HG03159 (cell line): ENCODE measurements at regions not wholly inside any gene's neighbourhood (a gene's known extent, or its start where the extent isn't known, plus 50 kb on each side); places are given as distances from the start of the nearest gene placed in this dataset.
"Not testable (repeated sequence)": the region's sequence is repeated elsewhere in the genome, so short reads cannot be mapped to it uniquely, and the experiment has no call there.

ENCODE experiments used
- ATAC-seq: cut with Tn5 transposase; IDR thresholded peaks from one replicate; pipeline ENCODE4 v1.9.1; 2021; ENCODE audit warnings: mild to moderate bottlenecking, moderate library complexity; ENCODE audit not compliant: unreplicated experiment

DNA sequence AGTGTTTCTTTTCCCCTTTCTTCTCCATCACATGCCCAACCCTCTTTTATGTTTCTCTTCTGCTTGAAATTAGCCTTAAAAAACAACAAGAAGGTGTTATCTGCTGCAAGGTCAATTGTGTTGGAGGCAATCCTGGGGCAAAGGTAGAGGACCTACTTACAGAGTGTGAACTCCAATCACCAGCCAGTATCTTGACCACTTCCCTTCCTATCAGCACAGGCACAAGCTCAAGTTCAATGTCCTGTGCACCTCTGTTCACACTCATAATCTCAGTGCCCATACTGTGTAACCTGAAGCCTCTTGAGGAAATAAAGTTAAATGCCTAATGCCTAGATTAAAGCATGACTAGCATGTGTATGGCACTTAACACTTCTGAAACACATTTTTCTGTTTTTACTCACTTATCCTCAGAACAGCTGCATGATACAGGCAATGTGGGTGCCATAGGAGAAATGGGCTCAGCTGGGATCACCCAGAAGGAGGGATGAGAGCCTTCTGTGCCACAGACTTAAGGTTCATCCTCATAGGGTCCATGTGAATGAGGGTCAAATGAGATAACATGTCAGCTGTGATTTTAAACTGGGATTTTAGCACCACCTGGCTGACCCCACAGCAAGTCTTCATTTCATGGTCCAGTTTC is 701.5 kb downstream of the BCL11A start:
- ATAC-seq, result no peak

- ATAC-seq, result no peak
These were observed 702.9 kb downstream of the BCL11A start for GRCh38 chr2:59850554-59850953.

DNA sequence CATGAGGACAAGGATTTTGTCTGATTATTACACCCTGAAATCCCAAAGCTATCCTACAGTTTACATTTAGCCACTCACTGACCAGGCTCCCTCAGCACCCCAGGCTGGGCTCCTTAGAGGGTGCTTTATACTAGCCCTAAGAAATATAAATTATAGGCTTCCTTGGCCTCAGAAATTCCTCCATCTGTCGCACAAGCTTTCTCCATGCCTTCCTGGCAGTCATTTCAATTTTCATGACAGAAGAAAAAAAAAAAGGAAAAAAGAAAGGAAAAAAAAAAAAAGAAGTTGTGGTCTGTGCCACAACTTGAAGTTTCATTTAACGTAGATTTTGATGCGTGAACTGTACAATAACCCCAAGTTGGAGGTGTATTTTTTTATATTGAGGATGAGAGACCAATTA is 719.5 kb downstream of the BCL11A start:
- no peak for ATAC-seq

- ATAC-seq, result no peak
These were observed 722.9 kb downstream of the BCL11A start for GRCh38 chr2:59830601-59831000.

GRCh38 chr2:59827677-59828076 is 725.8 kb downstream of the BCL11A start:
- no peak for ATAC-seq

- no peak for ATAC-seq
These were observed 727.3 kb downstream of the BCL11A start for GRCh38 chr2:59826177-59826576.

GRCh38 chr2:59824314-59824713 is 729.1 kb downstream of the BCL11A start:
- ATAC-seq, result no peak

DNA sequence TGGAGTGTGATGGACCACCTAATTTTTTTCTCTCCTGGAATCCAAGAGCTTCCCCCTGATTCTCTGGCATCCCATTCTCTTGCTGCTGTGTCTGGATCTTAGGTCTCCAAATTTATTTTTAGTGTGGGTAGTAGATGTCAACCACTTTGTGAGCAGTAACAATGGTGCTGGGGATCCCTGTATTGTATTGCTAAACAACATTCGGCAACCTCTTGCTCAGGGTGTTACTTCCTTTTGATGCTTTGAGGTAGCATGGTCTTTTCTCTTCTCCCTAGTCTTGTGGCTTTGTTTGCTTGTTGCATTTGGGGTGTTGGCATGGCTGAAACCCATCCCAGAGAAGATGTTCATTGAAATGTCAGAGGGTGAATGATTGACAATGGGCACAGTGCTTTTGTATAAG is 737.4 kb downstream of the BCL11A start:
- ATAC-seq, result no peak

DNA sequence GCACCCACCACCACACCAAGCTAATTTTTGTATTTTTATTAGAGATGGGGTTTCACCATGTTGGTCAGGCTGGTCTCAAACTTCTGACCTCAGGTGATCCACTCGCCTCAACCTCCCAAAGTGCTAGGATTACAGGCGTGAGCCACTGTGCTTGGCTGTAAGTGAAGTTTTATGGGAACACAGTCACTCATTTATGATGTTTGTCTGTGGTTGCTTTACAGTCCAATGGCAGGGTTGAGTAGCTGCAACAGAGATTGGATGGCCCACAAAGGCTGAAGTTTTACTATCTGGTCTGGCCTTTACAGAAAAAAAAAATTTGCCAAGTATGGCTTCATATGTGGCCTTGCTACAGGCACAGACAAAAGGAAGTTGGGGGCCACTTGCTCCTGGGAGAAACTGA is 743.2 kb downstream of the BCL11A start:
- ATAC-seq, result not testable (repeated sequence)

DNA sequence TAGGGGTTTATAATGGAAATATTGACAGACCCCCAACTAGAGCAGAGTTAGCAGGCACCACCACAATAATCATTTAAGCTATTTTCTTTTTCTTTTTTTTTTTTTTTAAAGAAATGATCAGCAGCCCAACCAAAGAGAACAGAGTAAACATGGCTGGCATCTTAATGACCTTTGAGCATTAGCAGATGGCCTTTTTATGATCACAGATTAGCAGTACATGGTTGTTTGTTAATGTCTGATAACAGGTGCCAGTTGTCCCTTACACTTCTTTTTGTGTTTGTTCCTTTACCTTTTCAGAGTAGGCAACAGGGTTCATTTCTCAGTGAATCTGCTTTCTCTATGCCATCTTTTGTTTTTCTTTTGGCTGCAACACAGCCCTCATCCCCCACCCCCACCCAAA is 747.0 kb downstream of the BCL11A start:
- ATAC-seq, result no peak

DNA sequence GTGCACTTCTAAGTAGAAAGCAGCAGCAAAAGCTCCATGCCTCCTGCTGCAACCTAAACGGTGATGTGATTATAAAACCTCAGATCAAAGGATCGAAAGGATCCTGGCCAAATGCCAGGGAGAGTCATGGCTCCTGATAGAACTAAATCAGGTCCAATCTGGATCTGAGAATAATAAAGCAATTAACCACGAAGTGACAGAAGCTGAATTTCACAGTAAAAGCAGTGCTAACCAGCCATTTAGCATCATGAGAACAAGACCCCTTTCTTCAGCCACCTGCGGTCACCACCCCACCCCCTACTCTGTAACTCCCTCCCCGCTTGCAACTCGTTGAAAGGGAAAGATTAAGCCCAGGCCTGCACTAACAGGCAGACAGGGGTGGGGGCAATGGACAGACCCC is 748.7 kb downstream of the BCL11A start:
- no peak for ATAC-seq

- ATAC-seq, result no peak
These were observed 749.9 kb downstream of the BCL11A start for GRCh38 chr2:59803586-59803985.

- no peak for ATAC-seq
These were observed 754.7 kb downstream of the BCL11A start for GRCh38 chr2:59798687-59799232.

- no peak for ATAC-seq
These were observed 762.3 kb downstream of the BCL11A start for GRCh38 chr2:59791004-59791618.

DNA sequence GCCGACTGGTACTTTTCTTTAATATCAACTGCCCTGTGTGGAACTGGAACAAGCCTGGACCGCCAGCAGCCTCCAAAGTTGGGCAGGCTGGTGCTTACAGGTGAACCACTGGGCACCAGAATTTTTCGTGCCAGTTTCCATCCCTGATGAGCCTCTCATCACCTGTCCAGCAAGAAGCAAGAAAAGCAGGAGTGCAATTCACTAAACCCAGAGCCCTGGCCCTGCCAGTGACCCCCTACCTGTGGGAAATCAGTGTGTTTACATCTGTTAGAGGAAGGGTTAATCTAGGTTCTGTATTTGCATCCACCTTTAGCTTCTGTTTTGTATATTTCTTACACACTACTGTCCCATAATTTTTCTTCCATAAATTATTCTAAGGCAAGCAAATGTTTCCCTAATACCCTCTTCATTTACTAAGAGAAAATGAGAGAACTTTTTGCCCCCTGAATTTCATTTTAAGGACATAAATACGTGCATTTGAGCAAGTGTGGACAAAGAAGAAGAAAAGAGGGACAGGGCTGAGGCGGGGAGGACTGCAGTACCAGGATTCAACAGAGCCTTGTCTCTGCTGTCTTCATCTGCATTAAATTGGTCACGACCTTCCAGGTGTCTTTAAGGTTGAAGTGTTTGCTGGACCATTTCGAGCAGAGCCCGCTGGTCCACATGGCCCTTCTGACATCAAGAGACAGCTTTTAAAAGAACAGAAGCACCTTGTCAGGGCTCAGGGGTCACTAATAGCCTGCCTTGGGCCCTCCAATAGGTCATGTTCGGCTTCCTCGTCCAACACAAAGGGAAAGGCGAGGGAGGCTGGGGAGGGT is 763.1 kb downstream of the BCL11A start:
- no peak for ATAC-seq

GRCh38 chr2:59789523-59789922 is 763.9 kb downstream of the BCL11A start:
- ATAC-seq, result no peak

DNA sequence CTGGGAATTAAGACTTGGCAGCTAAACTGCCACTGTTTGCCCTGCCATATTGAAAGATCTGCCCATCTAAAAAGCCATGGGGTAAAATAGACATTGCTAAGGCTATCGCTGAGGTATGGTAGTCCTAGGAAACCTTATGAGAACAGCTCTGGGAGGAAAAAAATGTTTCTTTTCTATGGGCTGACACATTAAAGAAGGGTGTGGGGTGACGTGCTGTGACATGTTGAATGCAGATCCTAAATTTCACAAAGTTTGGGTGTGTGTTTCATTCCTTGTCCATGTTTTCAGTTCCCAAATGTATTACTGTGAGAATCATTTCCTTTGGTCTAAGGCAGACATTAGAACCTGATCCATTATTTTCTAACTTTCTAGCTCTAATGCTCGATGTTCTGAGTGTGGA is 766.4 kb downstream of the BCL11A start:
- no peak for ATAC-seq

- ATAC-seq, result no peak
These were observed 766.8 kb downstream of the BCL11A start for GRCh38 chr2:59786684-59787083.

DNA sequence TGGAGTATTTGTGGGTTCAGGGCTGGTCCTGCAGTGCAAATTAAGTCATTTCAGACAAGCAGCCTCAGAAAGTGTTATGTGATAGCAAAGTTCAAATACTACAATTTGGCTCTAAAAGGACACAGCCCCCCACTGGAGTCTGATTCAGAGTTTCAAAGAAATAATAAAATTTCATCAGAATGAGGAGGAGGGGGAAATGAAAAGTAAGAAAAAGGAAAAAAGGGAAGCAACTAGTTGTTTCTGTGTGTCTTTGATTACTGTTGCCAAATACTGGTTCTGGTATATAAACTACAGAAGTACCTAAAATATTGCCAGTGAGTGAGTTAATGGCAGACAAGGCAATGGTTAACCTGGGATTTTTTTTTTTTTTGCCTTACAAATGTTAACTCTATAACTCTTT is 773.9 kb downstream of the BCL11A start:
- no peak for ATAC-seq

GRCh38 chr2:59777120-59777519 is 776.3 kb downstream of the BCL11A start:
- no peak for ATAC-seq

DNA sequence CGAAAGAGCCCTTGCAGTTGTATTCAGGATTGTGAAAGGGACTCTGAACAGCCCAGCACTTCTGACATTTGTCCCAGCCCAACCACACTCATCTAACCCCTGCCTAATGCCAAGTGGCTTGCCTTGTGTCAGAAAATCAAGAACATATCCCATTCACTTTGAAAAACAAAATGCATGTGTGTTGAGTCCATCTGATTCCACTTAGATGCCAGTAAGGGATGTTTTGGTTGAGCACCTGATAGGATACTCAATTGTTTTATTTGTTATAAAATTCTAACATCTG is 776.8 kb downstream of the BCL11A start:
- ATAC-seq, result no peak

DNA sequence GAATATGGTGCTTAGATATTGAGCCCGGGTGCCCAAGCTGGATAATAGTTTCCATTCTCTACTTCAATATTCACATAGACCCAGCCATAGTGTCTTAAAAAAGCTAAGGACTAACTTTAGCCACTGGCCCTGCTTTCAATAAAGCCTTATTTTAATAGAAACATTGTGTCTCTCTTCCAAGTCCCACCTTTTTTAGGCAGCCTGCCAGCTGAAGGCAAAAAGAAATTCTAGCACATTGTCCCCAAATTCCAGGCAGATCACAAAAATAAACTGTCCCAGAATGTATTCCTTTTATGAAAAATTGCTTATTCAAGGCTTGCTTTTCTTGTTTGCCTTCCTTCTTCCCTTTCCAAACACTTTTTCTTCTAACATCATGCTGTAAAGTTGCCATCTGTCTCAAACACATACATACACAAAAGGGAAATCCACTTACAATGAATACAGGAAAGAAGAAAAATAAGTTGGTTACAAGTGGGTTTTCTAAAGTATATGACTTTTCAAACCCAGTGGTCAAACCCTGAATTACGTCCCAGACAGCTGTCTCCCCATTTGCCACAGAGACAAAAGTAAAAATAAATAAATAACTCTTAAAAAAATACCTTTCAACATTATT is 778.5 kb downstream of the BCL11A start:
- ATAC-seq, result no peak
